ENCODE measurements at regions not wholly inside any gene's neighbourhood (a gene's known extent, or its start where the extent isn't known, plus 50 kb on each side); places are given as distances from the start of the nearest gene placed in this dataset.

- H3K27me3 ChIP-seq: no peaks in the 10 kb centered on the region
- H3K9me3 ChIP-seq: no peaks in the 10 kb centered on the region
- H3K27ac ChIP-seq: no peak overlapping the region
- DNase-seq (ENCODE audit: low spot score in 2 of 2): no peak
- no peaks in the 10 kb centered on the region for H3K36me3 ChIP-seq
- intact Hi-C loops (cut with DNase I; ENCODE audit: low total_unique reads): no loop called here
- H3K4me1 ChIP-seq: no peaks in the 10 kb centered on the region
- H3K4me3 ChIP-seq: no peak overlapping the region
- TF ChIP-seq POLR2A (IDR thresholded peaks at IDR 0.05) (no peak), POLR2AphosphoS5 (IDR thresholded peaks at IDR 0.05) (no peak), CTCF (IDR thresholded peaks at IDR 0.05) (no peak)
Observed at GRCh38 chr18:40841467-40841866, 1113.6 kb upstream of the PIK3C3 start.

DNA sequence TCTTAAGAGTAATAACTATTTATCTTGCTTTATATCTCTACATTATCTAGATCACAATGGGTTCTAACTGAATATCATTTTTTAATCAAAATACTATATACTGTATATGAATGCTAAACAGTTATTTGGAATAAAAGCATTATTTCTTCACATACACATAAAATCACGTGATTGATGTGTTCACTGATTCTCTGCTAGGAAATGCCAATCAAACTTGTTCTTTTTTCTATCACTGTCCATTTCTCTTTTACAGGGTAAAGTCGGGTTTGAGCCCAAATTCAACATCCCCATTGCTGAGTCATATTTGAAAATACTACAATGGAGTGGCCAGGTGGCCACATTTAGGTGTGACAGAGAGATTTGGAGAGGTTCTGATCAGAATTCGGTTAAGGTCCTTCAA is 1114.0 kb upstream of the PIK3C3 start:
- intact Hi-C loops (cut with DNase I; ENCODE audit: low total_unique reads): no loop called here
- Histone ChIP-seq H3K27ac (no peak overlapping the region), H3K4me1 (no peaks in the 10 kb centered on the region)

DNA sequence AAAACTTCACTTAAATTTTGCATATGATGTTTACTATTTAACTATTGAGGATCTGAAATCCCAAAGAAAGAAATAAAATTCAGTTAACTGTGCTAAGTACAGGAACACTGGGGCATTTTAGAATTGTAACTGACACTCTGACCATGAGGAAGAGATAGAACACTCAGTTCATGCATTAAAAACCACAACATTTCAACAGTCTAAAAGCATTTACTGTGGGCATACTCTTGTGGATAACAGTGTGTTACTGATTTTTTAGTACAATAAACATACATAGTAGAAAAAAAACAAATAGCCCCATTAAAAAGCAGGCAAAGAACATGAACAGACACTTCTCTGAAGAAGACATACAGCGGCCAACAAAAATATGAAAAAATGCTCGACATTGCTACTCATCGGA is 1122.7 kb upstream of the PIK3C3 start:
- Histone ChIP-seq H3K4me1 (no peaks in the 10 kb centered on the region), H3K9me3 (no peaks in the 10 kb centered on the region), H3K27me3 (no peaks in the 10 kb centered on the region), H3K36me3 (no peaks in the 10 kb centered on the region), H3K27ac (no peak overlapping the region), H3K4me3 (no peak overlapping the region)
- TF ChIP-seq CTCF (IDR thresholded peaks at IDR 0.05) (no peak), POLR2A (IDR thresholded peaks at IDR 0.05) (no peak), POLR2AphosphoS5 (IDR thresholded peaks at IDR 0.05) (no peak)
- intact Hi-C loops (cut with DNase I; ENCODE audit: low total_unique reads): no loop called here
- no peak for DNase-seq (ENCODE audit: low spot score in 2 of 2)

More for the DNA sequence above, 1114.0 kb upstream of the PIK3C3 start:
- H3K4me3 ChIP-seq: no peak overlapping the region
- DNase-seq (ENCODE audit: low spot score in 2 of 2): no peak
- no peaks in the 10 kb centered on the region for H3K36me3 ChIP-seq
- TF ChIP-seq POLR2A (IDR thresholded peaks at IDR 0.05) (no peak), POLR2AphosphoS5 (IDR thresholded peaks at IDR 0.05) (no peak), CTCF (IDR thresholded peaks at IDR 0.05) (no peak)
- H3K27me3 ChIP-seq: no peaks in the 10 kb centered on the region
- H3K9me3 ChIP-seq: no peaks in the 10 kb centered on the region

GRCh38 chr18:40824291-40824690 is 1130.7 kb upstream of the PIK3C3 start:
- no peaks in the 10 kb centered on the region for H3K4me1 ChIP-seq
- no peak for TF ChIP-seq POLR2A (IDR thresholded peaks at IDR 0.05)
- no peak for TF ChIP-seq CTCF (IDR thresholded peaks at IDR 0.05)
- TF ChIP-seq POLR2AphosphoS5 (IDR thresholded peaks at IDR 0.05): no peak
- no peak overlapping the region for H3K27ac ChIP-seq
- H3K9me3 ChIP-seq: no peaks in the 10 kb centered on the region
- H3K36me3 ChIP-seq: no peaks in the 10 kb centered on the region
- DNase-seq (ENCODE audit: low spot score in 2 of 2): no peak
- H3K27me3 ChIP-seq: no peaks in the 10 kb centered on the region
- intact Hi-C loops (cut with DNase I; ENCODE audit: low total_unique reads): no loop called here
- no peak overlapping the region for H3K4me3 ChIP-seq

DNA sequence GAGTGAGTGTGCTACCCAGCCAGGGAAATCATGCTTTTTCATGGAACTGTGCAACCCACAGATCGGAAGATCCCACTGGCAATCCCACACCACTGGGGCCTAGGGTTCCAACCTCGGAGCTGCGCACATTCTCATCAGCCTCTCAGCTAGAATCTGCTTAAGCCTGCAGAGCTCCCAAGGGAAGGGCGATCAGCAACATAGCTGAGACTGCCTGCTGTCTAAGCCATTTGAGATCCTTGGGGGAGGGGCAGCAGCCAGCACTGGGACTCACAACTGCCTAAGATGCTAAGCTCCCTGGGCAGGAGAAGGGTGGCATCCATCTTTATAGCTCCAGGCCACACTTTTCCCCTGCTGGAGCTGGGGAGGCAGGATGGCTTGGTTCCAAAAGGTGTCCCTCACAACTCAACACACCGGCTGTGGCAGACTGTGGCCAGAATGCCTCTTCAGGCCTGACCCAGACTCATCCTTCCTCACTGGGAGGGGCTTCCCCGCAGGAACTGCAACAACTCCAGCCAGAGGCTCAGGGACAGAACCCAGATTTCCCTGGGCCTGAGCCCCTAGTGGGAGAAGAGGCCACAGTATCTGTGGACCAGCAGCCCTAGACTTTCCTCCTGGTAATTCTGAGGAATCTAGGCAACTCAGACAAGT is 1133.3 kb upstream of the PIK3C3 start:
- DNase-seq (ENCODE audit: low spot score in 2 of 2): no peak
- Histone ChIP-seq H3K36me3 (no peaks in the 10 kb centered on the region), H3K27me3 (no peaks in the 10 kb centered on the region), H3K9me3 (no peaks in the 10 kb centered on the region), H3K4me3 (no peak overlapping the region), H3K27ac (no peak overlapping the region), H3K4me1 (no peaks in the 10 kb centered on the region)
- TF ChIP-seq CTCF (IDR thresholded peaks at IDR 0.05) (no peak), POLR2A (IDR thresholded peaks at IDR 0.05) (no peak), POLR2AphosphoS5 (IDR thresholded peaks at IDR 0.05) (no peak)
- intact Hi-C loops (cut with DNase I; ENCODE audit: low total_unique reads): no loop called here
